Epithelial cell of proximal tubule (primary cell): ENCODE measurements at regions not wholly inside any gene's neighbourhood (a gene's known extent, or its start where the extent isn't known, plus 50 kb on each side); places are given as distances from the start of the nearest gene placed in this dataset.

Experiments
- DNase-seq: peaks from one replicate; pipeline ENCODE4 v3.0.0-alpha.2; 2011; ENCODE audit warnings: low read depth
- H3K4me3 ChIP-seq: 2 replicates; pipeline ENCODE4 v1.5.1; 2011; ENCODE audit warnings: low read depth, mild to moderate bottlenecking, low read length
- CTCF ChIP-seq: conservative IDR thresholded peaks from 2 replicates; pipeline ENCODE4 v1.5.1; 2012; ENCODE audit warnings: low read depth, mild to moderate bottlenecking, low read length

- DNase-seq, result no peak
- TF ChIP-seq CTCF, result no peak
- H3K4me3 ChIP-seq, result no peak overlapping the region
Observed at GRCh38 chr10:43901744-43902504, 253.2 kb upstream of the ZNF32 start.

GRCh38 chr10:43901302-43901701, 252.6 kb upstream of the ZNF32 start:
- no peak for DNase-seq
- no peak for TF ChIP-seq CTCF
- H3K4me3 ChIP-seq, result no peak overlapping the region

GRCh38 chr10:43900571-43900970, 251.9 kb upstream of the ZNF32 start:
- TF ChIP-seq CTCF, result no peak
- H3K4me3 ChIP-seq, result no peak overlapping the region
- no peak for DNase-seq

- TF ChIP-seq CTCF, result no peak
- H3K4me3 ChIP-seq, result no peak overlapping the region
Observed at GRCh38 chr10:43899224-43899959, 250.7 kb upstream of the ZNF32 start.

GRCh38 chr10:43898592-43898991, 249.9 kb upstream of the ZNF32 start:
- H3K4me3 ChIP-seq, result no peak overlapping the region
- no peak for DNase-seq
- no peak for TF ChIP-seq CTCF

More at GRCh38 chr10:43899224-43899959, 250.7 kb upstream of the ZNF32 start:
- no peak for DNase-seq

- H3K4me3 ChIP-seq, result no peak overlapping the region
- no peak for DNase-seq
- no peak for TF ChIP-seq CTCF
Observed at GRCh38 chr10:43897765-43898419, 249.2 kb upstream of the ZNF32 start.
